ENCODE measurements at regions not wholly inside any gene's neighbourhood (a gene's known extent, or its start where the extent isn't known, plus 50 kb on each side); places are given as distances from the start of the nearest gene placed in this dataset.
A peak's percentile ranks its signal among the peaks of the same experiment; 100 is the strongest.

- Histone ChIP-seq H3K4me3 (replicated peaks in 1 of 3; ENCODE audit: low read depth in 2 of 3, low read length in 3 of 3) (no peak overlapping the region), H3K4me1 (ENCODE audit: control insufficient read depth in 1 of 2, insufficient read depth in 2 of 2, low read length in 2 of 2) (no peaks in the 10 kb centered on the region), H3K4me2 (replicated peaks; ENCODE audit: extremely low read depth, low read length, poor library complexity, severe bottlenecking) (no peak overlapping the region), H3K9me3 (replicated peaks in 1 of 2; ENCODE audit: control insufficient read depth in 1 of 2, insufficient read depth in 1 of 2, low read length in 2 of 2) (no peaks in the 10 kb centered on the region), H3K27ac (ENCODE audit: low read depth in 1 of 2, low read length in 2 of 2) (no peak overlapping the region), H3K9ac (ENCODE audit: insufficient read depth, low read length, poor library complexity, severe bottlenecking) (no peak overlapping the region), H2AFZ (ENCODE audit: insufficient read depth, low read depth, low read length, poor library complexity, severe bottlenecking) (no peak overlapping the region), H3K79me2 (ENCODE audit: insufficient read depth, low read length) (no peaks in the 10 kb centered on the region), H3K27me3 (ENCODE audit: control insufficient read depth in 2 of 2, insufficient read depth in 2 of 2, low read length in 2 of 2) (no peaks in the 10 kb centered on the region), H4K20me1 (ENCODE audit: insufficient read depth, low read length) (no peaks in the 10 kb centered on the region), H3K36me3 (replicated peaks in 1 of 2; ENCODE audit: control insufficient read depth in 1 of 2, insufficient read depth in 2 of 2, low read length in 2 of 2) (no peaks in the 10 kb centered on the region)
- H3K4me3 Mint-ChIP-seq: no peak overlapping the region
- peaks cover 0 to 3% (median 0%) of the 10 kb centered on the region in 7 donors for H3K9me3 Mint-ChIP-seq
- WGBS (ENCODE audit: insufficient coverage): 94% methylated on average over 3 of the region's 5 CpGs
- no peak overlapping the region for H3K27ac Mint-ChIP-seq
- no peaks in the 10 kb centered on the region for H3K4me1 Mint-ChIP-seq
- H3K27me3 Mint-ChIP-seq (ENCODE audit: low read depth in 3 of 3): peaks cover 2 to 6% (median 2%) of the 10 kb centered on the region in 3 donors
- no peaks in the 10 kb centered on the region for H3K36me3 Mint-ChIP-seq
- intact Hi-C loops (cut with micrococcal nuclease): no loop called here
- no peak for TF ChIP-seq CTCF (IDR thresholded peaks at IDR 0.05)
- no peak for DNase-seq
These were observed 184.5 kb upstream of the HEY2 start for GRCh38 chr6:125564941-125565340.

GRCh38 chr6:125567407-125567806, 182.0 kb upstream of the HEY2 start:
- DNase-seq: no peak
- no CpG with 5 or more reads among the region's 1 CpG for WGBS (ENCODE audit: insufficient coverage)
- no peaks in the 10 kb centered on the region for H3K4me1 Mint-ChIP-seq
- Histone ChIP-seq H3K27ac (ENCODE audit: low read depth in 1 of 2, low read length in 2 of 2) (no peak overlapping the region), H3K9me3 (replicated peaks in 1 of 2; ENCODE audit: control insufficient read depth in 1 of 2, insufficient read depth in 1 of 2, low read length in 2 of 2) (no peaks in the 10 kb centered on the region), H3K9ac (ENCODE audit: insufficient read depth, low read length, poor library complexity, severe bottlenecking) (no peak overlapping the region), H2AFZ (ENCODE audit: insufficient read depth, low read depth, low read length, poor library complexity, severe bottlenecking) (no peak overlapping the region), H4K20me1 (ENCODE audit: insufficient read depth, low read length) (no peaks in the 10 kb centered on the region), H3K4me2 (replicated peaks; ENCODE audit: extremely low read depth, low read length, poor library complexity, severe bottlenecking) (no peak overlapping the region), H3K79me2 (ENCODE audit: insufficient read depth, low read length) (no peaks in the 10 kb centered on the region), H3K36me3 (replicated peaks in 1 of 2; ENCODE audit: control insufficient read depth in 1 of 2, insufficient read depth in 2 of 2, low read length in 2 of 2) (no peaks in the 10 kb centered on the region), H3K4me1 (ENCODE audit: control insufficient read depth in 1 of 2, insufficient read depth in 2 of 2, low read length in 2 of 2) (no peaks in the 10 kb centered on the region), H3K4me3 (replicated peaks in 1 of 3; ENCODE audit: low read depth in 2 of 3, low read length in 3 of 3) (no peak overlapping the region), H3K27me3 (ENCODE audit: control insufficient read depth in 2 of 2, insufficient read depth in 2 of 2, low read length in 2 of 2) (no peaks in the 10 kb centered on the region)
- no peak for TF ChIP-seq CTCF (IDR thresholded peaks at IDR 0.05)
- H3K27me3 Mint-ChIP-seq (ENCODE audit: low read depth in 3 of 3): peaks cover 0 to 6% (median 5%) of the 10 kb centered on the region in 3 donors
- peak overlapping the region in 1 of 7 donors; percentile 54 for H3K27ac Mint-ChIP-seq
- intact Hi-C loops (cut with micrococcal nuclease): no loop called here
- peaks cover 0 to 3% (median 0%) of the 10 kb centered on the region in 7 donors for H3K9me3 Mint-ChIP-seq
- no peak overlapping the region for H3K4me3 Mint-ChIP-seq
- H3K36me3 Mint-ChIP-seq: no peaks in the 10 kb centered on the region
